Activated T-helper 2 cell treated with anti-CD3 and anti-CD28 coated beads, Interferon-gamma antibody, Interleukin-2, Interleukin-4, amounts not matched to agents 10 μg/mL and 5 μg/mL and 100 μg/mL, durations not matched to agents 14 hours and 24 hours and 36 hours (primary cell): ENCODE measurements at regions not wholly inside any gene's neighbourhood (a gene's known extent, or its start where the extent isn't known, plus 50 kb on each side); places are given as distances from the start of the nearest gene placed in this dataset.

Source experiments
- DNase-seq: peaks from one replicate; pipeline ENCODE4 v3.0.0; 2021; ENCODE audit warnings: low spot score
- H3K27ac Mint-ChIP-seq: one replicate; pipeline ENCODE4 v1.8.0; 2021; ENCODE audit warnings: mixed read lengths
- H3K27me3 Mint-ChIP-seq: one replicate; pipeline ENCODE4 v1.8.0; 2021; ENCODE audit warnings: low read depth, mixed read lengths
- H3K36me3 Mint-ChIP-seq: one replicate; pipeline ENCODE4 v1.8.0; 2021; ENCODE audit warnings: low read depth, mixed read lengths
- H3K4me1 Mint-ChIP-seq: one replicate; pipeline ENCODE4 v1.8.0; 2021; ENCODE audit warnings: low read depth, mixed read lengths
- H3K4me3 Mint-ChIP-seq: one replicate; pipeline ENCODE4 v1.8.0; 2021; ENCODE audit warnings: low read depth, mild to moderate bottlenecking, moderate library complexity, mixed read lengths
- H3K9me3 Mint-ChIP-seq: one replicate; pipeline ENCODE4 v1.8.0; 2021; ENCODE audit warnings: mixed read lengths
- intact Hi-C: fragments of 100-400 bp; cut with micrococcal nuclease; formaldehyde crosslinking; loops from one replicate; pipeline ENCODE4 v1.15.1; 2023

DNA sequence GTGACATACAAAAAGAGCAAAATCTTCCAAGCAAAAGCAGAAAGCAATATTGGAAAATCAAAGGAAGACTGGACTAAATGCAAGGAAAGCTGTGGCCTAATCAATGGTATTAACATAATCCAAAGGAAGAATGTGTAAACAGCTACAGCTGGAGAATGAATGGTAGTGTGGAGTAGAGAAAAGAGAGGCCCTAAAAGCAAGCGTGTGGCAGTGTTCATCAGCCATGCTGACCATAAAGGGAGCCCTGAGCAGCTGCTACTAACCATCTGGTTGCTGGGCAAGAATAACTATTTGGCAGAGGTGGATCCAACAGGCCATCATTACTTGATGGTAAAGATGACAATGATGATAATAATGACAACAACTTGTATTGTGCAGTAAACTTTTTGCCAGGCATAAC, 148.5 kb upstream of the BEND6 start:
- Mint-ChIP-seq H3K4me1 (no peaks in the 10 kb centered on the region), H3K36me3 (no peaks in the 10 kb centered on the region), H3K27me3 (no peaks in the 10 kb centered on the region), H3K27ac (no peak overlapping the region), H3K9me3 (no peaks in the 10 kb centered on the region), H3K4me3 (no peak overlapping the region)
- DNase-seq, result no peak
- intact Hi-C loops, result no loop called here

DNA sequence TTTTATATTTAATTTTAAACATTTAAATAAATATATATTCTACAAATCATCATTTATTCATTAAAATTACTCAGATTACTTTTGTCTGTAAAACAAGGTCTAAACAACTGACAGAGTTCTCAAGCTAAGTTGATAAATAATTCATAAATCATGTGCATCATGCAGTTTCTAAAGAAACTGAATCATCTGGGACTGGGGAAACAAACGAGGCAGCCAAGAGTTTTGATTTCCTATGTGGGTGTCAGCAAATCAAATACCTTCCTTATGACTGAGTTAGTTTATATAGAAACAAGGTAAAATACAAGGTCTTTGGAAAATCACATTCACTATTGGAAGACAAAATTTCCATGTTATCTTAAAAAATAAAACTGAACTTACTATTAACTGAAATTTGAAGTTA, 149.9 kb upstream of the BEND6 start:
- H3K4me3 Mint-ChIP-seq, result no peak overlapping the region
- intact Hi-C loops, result no loop called here

DNA sequence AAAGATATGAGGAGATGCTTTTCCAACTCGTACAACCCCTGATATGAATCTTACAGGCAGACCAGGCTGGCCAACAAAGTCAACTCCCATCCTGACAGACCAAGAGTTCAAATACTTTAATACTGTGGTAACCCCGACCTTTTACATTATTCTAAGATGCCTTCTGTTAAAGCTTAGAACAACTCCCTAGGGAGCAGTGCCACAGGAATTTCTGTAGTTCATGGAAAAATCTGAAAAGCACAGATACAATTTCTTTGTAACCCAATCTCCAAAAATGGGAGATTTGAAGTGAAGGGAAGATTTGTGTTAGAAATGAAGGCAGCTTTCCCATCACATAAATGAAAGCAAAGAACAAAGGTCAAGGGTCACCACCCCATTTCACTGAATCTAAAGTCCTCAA, 151.3 kb upstream of the BEND6 start:
- H3K4me1 Mint-ChIP-seq, result no peaks in the 10 kb centered on the region
- no peak overlapping the region for H3K4me3 Mint-ChIP-seq
- H3K36me3 Mint-ChIP-seq, result no peaks in the 10 kb centered on the region
- no peaks in the 10 kb centered on the region for H3K27me3 Mint-ChIP-seq
- DNase-seq, result no peak
- H3K9me3 Mint-ChIP-seq, result no peaks in the 10 kb centered on the region
- H3K27ac Mint-ChIP-seq, result no peak overlapping the region
- intact Hi-C loops, result no loop called here

More for the DNA sequence above, 149.9 kb upstream of the BEND6 start:
- Mint-ChIP-seq H3K9me3 (no peaks in the 10 kb centered on the region), H3K4me1 (no peaks in the 10 kb centered on the region), H3K36me3 (no peaks in the 10 kb centered on the region), H3K27me3 (no peaks in the 10 kb centered on the region), H3K27ac (no peak overlapping the region)
- no peak for DNase-seq

DNA sequence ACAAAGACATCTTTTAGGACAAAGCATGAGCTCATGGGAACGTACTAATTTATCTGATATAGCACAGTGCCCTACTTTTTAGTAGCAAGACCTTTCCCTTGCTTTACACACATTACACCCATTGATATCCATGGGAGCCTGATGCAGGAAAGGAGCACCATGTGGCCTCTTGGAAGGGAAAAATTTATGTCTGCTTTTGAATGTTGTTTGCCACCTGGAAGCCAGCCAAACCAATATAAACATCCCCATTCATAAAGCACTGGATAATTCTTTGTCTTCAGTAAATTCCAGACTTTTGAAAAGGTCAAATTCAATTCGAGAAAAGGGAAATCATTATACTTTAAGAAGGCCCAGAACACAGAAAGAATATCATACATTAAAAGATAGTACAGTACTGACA, 152.3 kb upstream of the BEND6 start:
- Mint-ChIP-seq H3K9me3 (no peaks in the 10 kb centered on the region), H3K36me3 (no peaks in the 10 kb centered on the region), H3K27me3 (no peaks in the 10 kb centered on the region), H3K4me3 (no peak overlapping the region), H3K4me1 (no peaks in the 10 kb centered on the region), H3K27ac (no peak overlapping the region)
- DNase-seq, result no peak
- intact Hi-C loops, result no loop called here

DNA sequence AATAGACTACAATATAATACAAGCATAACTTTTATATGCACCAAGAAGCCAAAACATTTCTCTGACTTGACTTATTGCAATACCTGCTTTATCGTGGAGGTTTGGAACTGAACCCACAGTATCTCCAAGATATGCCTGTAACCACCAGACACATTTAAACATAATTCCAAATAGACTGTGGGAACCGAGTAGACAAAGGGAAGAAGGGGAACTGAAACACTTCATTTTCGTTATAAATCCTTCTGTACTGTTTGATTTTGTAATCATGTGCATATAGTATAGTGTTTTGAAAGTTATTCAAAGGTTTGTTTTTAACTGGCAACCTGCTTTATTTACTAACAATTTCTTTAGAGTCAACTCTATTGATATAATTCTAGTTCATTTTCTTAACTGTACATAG, 154.9 kb upstream of the BEND6 start:
- DNase-seq, result no peak
- Mint-ChIP-seq H3K4me1 (no peaks in the 10 kb centered on the region), H3K27ac (no peak overlapping the region), H3K27me3 (peaks cover 2% of the 10 kb centered on the region), H3K36me3 (no peaks in the 10 kb centered on the region), H3K4me3 (no peak overlapping the region), H3K9me3 (no peaks in the 10 kb centered on the region)
- intact Hi-C loops, result no loop called here

DNA sequence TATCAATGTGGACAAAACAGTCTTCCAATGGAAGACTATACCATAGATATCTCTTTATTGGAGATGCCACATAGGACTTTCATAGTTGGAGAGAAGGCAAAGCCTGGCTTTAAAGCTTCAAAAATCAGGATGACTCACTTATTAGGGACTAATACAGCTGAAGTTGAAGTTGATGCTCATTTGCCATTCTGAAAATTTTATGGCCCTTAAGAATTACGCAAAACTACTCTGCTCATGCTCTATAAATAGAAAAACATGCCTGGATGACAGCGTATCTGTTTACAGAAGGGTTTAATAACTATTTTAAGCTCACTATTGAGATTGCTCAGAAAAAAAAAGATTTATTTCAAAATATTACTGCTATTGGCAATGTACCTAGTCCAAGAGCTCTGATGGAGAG, 155.5 kb upstream of the DST start:
- H3K27me3 Mint-ChIP-seq, result peaks cover 5% of the 10 kb centered on the region
- no peak for DNase-seq
- no peaks in the 10 kb centered on the region for H3K4me1 Mint-ChIP-seq
- H3K36me3 Mint-ChIP-seq, result no peaks in the 10 kb centered on the region
- intact Hi-C loops, result no loop called here
- H3K27ac Mint-ChIP-seq, result no peak overlapping the region
- no peak overlapping the region for H3K4me3 Mint-ChIP-seq
- no peaks in the 10 kb centered on the region for H3K9me3 Mint-ChIP-seq

DNA sequence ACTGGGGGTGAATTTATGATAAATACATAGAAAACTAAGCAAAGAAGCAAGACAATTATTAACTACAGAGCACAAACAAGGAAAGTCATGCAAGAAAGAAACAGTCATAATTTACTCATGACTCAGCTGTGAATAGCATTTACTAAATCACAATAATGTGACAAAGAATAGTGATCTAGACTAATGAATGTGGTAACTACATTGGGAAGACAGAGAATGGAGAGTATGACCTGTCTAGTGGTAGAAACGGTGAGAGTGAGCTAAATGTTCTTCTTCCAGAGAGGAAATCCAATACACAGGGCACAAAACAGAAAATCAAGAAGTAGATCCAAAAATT, 153.5 kb upstream of the DST start:
- Mint-ChIP-seq H3K36me3 (no peaks in the 10 kb centered on the region), H3K27me3 (peaks cover 5% of the 10 kb centered on the region), H3K4me1 (no peaks in the 10 kb centered on the region), H3K4me3 (no peak overlapping the region), H3K27ac (no peak overlapping the region), H3K9me3 (no peaks in the 10 kb centered on the region)
- intact Hi-C loops, result no loop called here
- no peak for DNase-seq

DNA sequence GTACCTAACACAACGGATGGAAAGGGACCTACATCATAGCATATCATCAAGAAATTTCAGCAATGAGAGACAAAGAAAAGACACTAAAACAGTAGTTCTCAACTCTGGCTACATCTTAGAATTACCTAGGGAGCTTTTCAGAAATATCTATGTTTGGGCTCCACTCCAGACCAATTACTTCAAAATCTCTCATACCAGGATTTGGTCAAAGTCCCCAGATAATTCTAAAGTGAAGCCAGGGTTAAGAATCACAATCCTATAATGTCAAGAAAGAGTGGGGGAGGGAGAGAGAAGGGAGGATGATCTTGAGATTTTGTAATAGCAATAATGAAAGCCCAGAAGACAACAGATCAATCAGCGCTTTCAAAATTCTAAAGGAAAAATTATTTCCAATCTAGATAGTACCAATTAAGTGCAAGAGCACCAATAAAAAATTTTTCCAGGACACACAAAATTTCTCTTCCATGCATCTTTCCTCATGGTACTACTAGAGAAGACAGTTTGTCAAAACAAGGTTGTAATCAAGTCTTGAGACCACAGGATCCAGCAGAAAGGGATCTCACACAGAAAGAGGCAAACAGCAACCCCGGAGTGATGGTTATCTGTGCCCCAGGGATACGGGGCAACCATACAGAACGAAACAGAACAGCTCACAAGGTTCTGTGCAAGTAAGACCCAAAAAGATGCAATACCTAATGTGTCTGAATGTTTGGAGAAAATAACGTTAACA, 152.9 kb upstream of the DST start:
- Mint-ChIP-seq H3K4me1 (no peaks in the 10 kb centered on the region), H3K27me3 (peaks cover 5% of the 10 kb centered on the region), H3K9me3 (no peaks in the 10 kb centered on the region), H3K27ac (no peak overlapping the region), H3K36me3 (no peaks in the 10 kb centered on the region), H3K4me3 (no peak overlapping the region)
- intact Hi-C loops, result no loop called here
- no peak for DNase-seq

DNA sequence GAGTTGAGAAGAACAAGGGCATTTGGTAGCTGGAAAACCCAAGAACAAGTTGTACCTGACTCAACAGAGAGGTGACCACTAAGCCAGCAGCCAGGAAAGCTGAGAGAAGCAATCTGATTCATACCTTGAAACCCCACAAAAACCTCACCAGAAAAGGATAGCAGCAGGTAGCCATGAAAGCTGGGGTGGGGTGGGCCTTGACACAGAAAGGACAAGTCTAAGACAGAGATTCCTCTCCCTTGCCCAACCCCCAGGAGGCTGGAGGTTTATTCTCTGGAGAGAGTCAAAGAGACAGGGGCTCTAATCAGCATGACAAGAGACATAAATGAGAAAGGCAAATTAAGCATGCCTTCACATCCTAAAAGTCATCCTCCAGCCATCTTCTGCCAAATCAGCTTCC, 151.7 kb upstream of the DST start:
- no peaks in the 10 kb centered on the region for H3K9me3 Mint-ChIP-seq
- no peaks in the 10 kb centered on the region for H3K36me3 Mint-ChIP-seq
- H3K4me3 Mint-ChIP-seq, result no peak overlapping the region
- no peak overlapping the region for H3K27ac Mint-ChIP-seq
- no peaks in the 10 kb centered on the region for H3K4me1 Mint-ChIP-seq
- no peak for DNase-seq
- peaks cover 8% of the 10 kb centered on the region for H3K27me3 Mint-ChIP-seq
- intact Hi-C loops, result no loop called here

DNA sequence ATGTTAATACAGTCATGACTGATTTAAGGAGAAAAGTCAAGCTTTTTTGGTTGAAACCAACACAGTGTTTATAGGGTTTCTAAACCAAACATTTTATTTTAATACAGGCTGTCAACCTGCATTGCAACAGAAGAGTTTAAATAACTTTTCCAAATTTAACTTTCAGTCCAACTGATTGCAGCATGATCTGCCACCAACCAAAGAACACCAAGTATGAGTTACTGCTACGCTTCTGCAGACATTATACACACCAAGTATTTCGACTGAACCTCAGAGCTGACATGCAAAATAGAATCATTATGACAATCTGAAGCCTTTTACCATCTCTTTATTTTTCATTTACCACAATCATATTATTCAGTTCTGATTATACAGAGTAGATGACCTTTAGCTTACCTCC, 151.2 kb upstream of the DST start:
- no peaks in the 10 kb centered on the region for H3K9me3 Mint-ChIP-seq
- intact Hi-C loops, result no loop called here
- no peak overlapping the region for H3K27ac Mint-ChIP-seq
- DNase-seq, result no peak
- H3K4me1 Mint-ChIP-seq, result no peaks in the 10 kb centered on the region
- peaks cover 8% of the 10 kb centered on the region for H3K27me3 Mint-ChIP-seq
- H3K36me3 Mint-ChIP-seq, result no peaks in the 10 kb centered on the region
- H3K4me3 Mint-ChIP-seq, result no peak overlapping the region

DNA sequence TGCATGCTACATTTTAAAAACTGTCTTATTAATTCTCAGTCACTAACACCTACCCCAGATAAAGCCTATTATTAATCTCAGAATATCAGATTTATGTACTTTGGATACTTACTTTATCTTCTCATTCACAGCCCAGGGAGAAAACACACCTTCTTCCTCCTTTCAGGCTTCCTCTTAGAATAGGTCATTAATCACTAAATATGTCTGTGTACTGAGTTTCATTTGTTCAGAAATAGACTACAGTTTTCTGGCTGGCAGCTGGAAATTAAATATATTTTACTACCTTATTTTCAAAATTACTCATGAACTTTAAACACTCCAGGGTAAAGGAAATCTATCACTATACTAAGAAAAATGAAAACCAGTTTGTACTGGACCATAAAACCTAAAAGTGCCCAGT, 147.7 kb upstream of the DST start:
- no peak for DNase-seq
- H3K4me3 Mint-ChIP-seq, result no peak overlapping the region
- H3K27me3 Mint-ChIP-seq, result peaks cover 8% of the 10 kb centered on the region
- intact Hi-C loops, result no loop called here
- H3K36me3 Mint-ChIP-seq, result no peaks in the 10 kb centered on the region
- no peaks in the 10 kb centered on the region for H3K4me1 Mint-ChIP-seq
- H3K27ac Mint-ChIP-seq, result no peak overlapping the region
- H3K9me3 Mint-ChIP-seq, result peaks cover 4% of the 10 kb centered on the region

GRCh38 chr6:56789879-56790278, 147.2 kb upstream of the DST start:
- Mint-ChIP-seq H3K9me3 (peaks cover 4% of the 10 kb centered on the region), H3K4me3 (no peak overlapping the region), H3K4me1 (no peaks in the 10 kb centered on the region), H3K27ac (no peak overlapping the region), H3K36me3 (no peaks in the 10 kb centered on the region), H3K27me3 (peaks cover 6% of the 10 kb centered on the region)
- no peak for DNase-seq
- intact Hi-C loops, result no loop called here

DNA sequence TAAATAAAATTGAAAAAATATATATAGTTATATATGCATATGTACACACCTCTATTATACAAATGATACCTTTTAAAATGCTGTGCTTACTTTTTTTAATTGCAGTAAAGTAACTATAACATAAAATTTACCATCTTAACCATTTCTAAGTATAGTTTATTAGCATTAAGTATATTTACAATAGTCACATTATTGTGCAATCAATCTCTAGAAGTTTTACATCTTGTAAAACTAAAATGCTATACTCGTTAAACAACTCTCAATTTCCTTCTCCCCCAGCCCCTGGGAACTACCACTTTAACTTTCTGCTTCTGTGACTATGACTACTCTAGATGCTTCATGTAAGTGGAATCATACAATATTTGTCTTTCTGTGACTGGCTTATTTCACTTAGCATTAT, 146.7 kb upstream of the DST start:
- H3K27me3 Mint-ChIP-seq, result peaks cover 3% of the 10 kb centered on the region
- H3K27ac Mint-ChIP-seq, result no peak overlapping the region
- H3K36me3 Mint-ChIP-seq, result no peaks in the 10 kb centered on the region
- DNase-seq, result no peak
- peaks cover 4% of the 10 kb centered on the region for H3K9me3 Mint-ChIP-seq
- H3K4me1 Mint-ChIP-seq, result no peaks in the 10 kb centered on the region
- intact Hi-C loops, result no loop called here
- H3K4me3 Mint-ChIP-seq, result no peak overlapping the region

DNA sequence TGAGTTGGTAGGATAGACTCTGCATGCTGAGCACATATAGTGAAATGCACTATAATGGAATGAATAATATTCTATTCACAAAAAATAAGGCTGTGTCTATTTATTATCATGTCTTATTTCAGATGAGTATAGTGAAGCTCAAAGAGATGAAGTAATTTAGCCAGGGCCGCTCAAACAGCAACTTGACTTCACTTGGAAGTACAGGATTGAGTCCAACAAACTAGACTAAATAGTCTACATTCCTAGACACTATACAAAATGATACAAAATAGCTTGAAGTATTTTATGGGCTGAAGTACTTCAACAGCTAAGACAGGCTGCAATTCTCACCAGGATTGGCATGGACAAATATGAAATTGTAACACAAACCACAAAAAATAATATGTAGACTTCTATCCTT, 144.5 kb upstream of the DST start:
- intact Hi-C loops, result no loop called here
- Mint-ChIP-seq H3K4me1 (no peaks in the 10 kb centered on the region), H3K27me3 (peaks cover 3% of the 10 kb centered on the region), H3K27ac (no peak overlapping the region), H3K9me3 (peaks cover 4% of the 10 kb centered on the region), H3K36me3 (no peaks in the 10 kb centered on the region), H3K4me3 (no peak overlapping the region)
- DNase-seq, result no peak
